ENCODE measurements at regions not wholly inside any gene's neighbourhood (a gene's known extent, or its start where the extent isn't known, plus 50 kb on each side); places are given as distances from the start of the nearest gene placed in this dataset.

- TF ChIP-seq CTCF (IDR thresholded peaks at IDR 0.05; ENCODE audit: low read length) (no peak), EZH2phosphoT487 (IDR thresholded peaks at IDR 0.05; ENCODE audit: low read length) (no peak), EZH2 (optimal IDR thresholded peaks at IDR 0.05; ENCODE audit: low read depth, low read length) (no peak)
Measured at GRCh38 chr5:57335092-57335660, 147.4 kb downstream of the ACTBL2 start.

Data from MM.1S (cell line).